ENCODE measurements at regions not wholly inside any gene's neighbourhood (a gene's known extent, or its start where the extent isn't known, plus 50 kb on each side); places are given as distances from the start of the nearest gene placed in this dataset.

- DNase-seq, result no peak
Observed at GRCh38 chr15:69825941-69826818, 271.5 kb downstream of the TLE3 start.

- DNase-seq, result peak; percentile 42
Observed at GRCh38 chr15:69826819-69827175, 270.9 kb downstream of the TLE3 start.

- DNase-seq, result no peak
Observed at GRCh38 chr15:69827751-69828150, 270.0 kb downstream of the TLE3 start.

GRCh38 chr15:69828181-69828828, 269.4 kb downstream of the TLE3 start:
- DNase-seq, result no peak

DNA sequence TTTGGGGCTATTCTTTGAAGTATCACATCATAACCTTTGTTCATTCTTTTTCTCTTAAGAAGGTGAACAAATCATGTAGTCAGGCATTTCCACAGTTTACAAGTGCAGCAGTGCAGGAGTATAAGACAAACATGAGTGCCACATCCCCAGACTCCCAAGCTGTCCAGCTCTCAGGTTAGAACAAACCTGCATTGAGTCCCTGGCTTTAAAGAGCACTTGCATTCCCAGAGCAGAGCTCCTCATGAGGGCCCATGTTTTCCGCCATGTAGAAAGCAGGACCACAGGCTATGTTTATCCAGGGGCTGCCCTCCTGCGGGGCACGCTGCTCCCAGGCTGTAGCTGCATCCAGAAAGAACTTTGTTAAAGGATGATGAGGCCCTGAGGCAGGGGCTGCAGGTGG, 267.7 kb downstream of the TLE3 start:
- no peak for DNase-seq

GRCh38 chr15:69830430-69830829, 267.3 kb downstream of the TLE3 start:
- no peak for DNase-seq

- peak; percentile 83 for DNase-seq
Observed at GRCh38 chr15:69830876-69831275, 266.8 kb downstream of the TLE3 start.

DNA sequence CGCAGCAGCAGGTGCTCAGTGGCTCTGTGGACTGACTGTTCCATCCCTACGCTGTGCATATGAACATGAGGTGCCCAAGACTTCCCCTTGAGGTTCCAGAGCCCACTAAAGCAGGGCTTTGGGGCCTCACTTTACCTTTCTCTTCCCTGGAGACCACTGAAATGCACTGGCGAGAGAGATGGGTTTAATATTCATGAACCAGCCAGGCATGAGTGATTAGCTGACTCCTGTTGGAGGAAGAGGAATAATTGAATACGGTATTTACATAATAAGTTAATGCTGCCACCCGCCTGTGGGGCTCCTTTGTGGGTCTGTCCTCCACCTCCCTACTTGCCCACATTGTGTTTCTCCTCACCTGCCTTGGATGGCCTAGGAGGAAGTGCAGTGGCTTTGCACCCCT, 263.4 kb downstream of the TLE3 start:
- no peak for DNase-seq

- peak; percentile 63 for DNase-seq
Observed at GRCh38 chr15:69834761-69835160, 263.0 kb downstream of the TLE3 start.

GRCh38 chr15:69836048-69836447, 261.7 kb downstream of the TLE3 start:
- no peak for DNase-seq

DNA sequence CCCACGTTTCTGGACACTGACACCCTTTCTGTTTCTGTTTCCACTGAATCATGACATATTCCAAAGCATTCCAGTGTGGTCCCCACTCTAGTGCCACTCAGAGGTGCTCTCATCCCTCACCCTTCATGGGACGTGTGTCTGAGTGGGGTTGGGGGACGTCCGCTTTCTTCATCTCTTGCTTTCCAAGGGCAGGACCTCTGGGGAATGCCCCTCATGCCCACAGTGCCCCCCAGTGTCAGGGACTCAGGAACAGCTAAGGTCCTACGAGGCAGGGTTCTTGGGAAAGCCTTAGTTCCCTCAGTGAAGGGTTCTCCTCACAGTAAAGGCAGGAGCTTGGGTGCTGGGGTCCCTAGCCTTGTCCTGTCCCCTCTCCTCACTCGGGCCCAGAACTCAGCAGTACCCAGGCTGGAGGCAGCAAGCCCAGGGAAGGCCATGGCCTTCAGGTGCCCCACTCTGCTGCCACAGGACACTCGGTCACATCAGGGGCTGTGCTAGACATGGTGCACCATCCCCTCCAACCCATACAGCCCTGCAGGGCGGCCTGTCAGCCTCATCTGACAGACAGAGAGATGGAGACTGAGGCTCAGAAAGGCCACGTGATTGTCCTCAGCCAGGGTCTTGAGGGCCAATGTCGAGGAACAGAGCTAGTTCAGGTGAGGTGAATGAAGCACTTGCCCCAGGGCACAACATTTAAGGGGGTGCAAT, 261.0 kb downstream of the TLE3 start:
- DNase-seq, result no peak

GRCh38 chr15:69838338-69838737, 259.4 kb downstream of the TLE3 start:
- no peak for DNase-seq

DNA sequence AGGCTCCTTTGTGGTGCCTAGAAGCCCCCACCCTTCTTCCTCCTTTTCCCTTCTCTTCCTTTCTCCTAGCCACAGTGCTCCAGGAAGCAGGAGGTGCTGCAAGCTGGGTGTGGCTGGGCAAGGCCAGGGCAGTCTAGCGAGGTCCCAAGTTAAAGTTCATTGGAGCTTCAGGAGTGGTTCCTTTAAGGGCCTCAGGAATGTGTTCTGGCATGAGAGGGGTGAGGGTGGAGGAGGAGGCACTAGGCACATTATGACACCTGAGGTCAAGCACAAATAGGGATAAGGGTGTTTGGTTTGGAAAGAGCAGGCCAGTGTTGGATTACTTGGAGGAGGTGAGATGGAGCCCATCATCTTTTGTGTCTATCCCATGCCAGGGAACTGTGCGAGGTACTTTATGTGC, 258.7 kb downstream of the TLE3 start:
- no peak for DNase-seq

- no peak for DNase-seq
Observed at GRCh38 chr15:69841113-69841828, 256.4 kb downstream of the TLE3 start.

GRCh38 chr15:69842851-69843250, 254.9 kb downstream of the TLE3 start:
- DNase-seq, result no peak

DNA sequence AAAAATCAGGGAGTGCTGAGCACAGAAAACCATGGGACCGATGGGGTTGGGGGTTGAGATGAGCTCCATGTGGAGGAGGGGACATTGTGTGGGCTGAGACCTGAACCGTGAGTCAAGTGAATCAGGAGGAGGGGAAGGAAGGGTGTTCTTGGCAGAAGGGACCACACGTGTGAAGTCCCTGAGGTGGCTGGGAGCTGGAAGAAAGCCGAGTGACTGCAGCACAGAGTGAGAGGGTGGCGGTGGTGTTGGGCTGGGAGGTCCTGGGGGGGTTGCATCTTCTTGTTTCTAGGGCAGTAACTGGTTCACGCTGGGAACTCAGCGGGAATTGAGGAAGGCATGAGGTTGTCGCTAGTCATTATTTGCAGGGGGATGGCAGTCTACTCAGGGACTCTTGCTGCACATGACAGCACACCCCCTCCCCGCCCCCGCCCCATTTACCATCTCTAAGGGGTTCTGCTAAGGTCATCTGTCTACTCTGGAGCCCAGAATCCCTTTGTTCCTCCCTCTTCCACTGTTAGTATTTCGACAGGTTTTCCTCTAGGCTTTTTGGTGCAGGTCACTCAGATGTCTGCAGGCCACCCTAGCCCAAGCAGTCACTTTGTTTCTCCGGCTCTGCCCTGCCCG, 254.3 kb downstream of the TLE3 start:
- no peak for DNase-seq

- DNase-seq, result no peak
Observed at GRCh38 chr15:69843900-69844304, 253.8 kb downstream of the TLE3 start.

DNA sequence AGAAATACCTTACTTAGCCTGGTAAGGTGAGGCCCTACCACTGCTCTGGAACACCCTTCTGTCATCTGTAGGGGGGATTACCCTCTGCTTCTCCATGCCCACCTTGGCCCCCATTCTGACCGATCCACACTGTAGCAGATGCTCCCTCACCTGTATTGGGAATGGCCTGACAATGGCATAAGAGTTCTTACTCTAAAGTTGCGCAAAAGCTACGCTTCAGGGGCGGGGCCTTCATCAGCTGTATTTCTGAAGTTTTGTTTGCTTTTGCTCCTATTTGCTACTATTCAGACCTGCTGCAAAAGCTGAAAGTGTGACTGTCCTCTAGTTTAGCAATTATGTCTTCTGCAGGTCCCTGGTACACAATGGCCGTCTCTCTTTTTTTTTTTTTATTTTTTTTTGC, 252.6 kb downstream of the TLE3 start:
- DNase-seq, result no peak

- DNase-seq, result no peak
Observed at GRCh38 chr15:69847625-69848024, 250.1 kb downstream of the TLE3 start.

DNA sequence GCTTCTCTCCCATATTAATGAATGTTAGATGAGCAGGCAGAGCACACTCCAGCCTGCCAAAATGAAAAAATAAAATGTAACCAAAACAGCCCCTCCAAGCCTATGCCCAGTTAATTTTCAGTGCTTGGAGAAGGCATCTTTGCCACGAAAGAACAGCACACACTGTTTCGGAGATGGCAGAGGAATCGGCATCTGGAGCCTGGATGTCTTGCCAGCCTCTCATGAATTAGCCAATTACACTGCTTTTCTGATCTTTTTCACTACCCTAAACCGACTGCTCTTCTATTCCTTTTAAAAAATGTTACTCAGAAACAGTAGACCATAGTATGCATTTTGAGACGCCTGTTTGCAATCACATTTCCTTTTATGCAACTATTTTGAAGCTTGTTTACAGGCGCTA, 249.6 kb downstream of the TLE3 start:
- no peak for DNase-seq

- no peak for DNase-seq
Observed at GRCh38 chr15:69848551-69849231, 249.0 kb downstream of the TLE3 start.

DNA sequence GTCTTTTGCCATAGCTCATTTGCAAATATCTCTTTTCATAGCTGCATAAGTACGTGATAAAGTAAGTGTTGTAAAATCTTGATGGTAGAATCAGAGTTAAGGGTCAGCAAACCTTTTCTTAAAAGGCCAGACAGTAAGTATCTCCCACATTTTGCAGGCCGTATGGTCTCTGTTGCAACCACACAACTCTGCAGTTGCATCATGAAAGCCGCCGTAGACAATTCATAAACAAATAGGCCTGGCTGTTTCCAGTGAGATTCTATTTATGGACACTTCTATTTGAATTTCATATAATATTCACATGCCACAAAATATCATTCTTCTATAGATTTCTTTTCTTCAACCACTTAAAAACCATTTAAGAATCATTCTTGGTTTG, 248.5 kb downstream of the TLE3 start:
- no peak for DNase-seq
